NCI-H146 treated with DMSO at 0.1 percent for 48 hours (cell line): ENCODE measurements at regions not wholly inside any gene's neighbourhood (a gene's known extent, or its start where the extent isn't known, plus 50 kb on each side); places are given as distances from the start of the nearest gene placed in this dataset.

Experiments used
- DNase-seq: peaks from one replicate; lab custom pipeline; 2025; ENCODE audit not compliant: unreplicated experiment; lab: John Stamatoyannopoulos, UW

DNA sequence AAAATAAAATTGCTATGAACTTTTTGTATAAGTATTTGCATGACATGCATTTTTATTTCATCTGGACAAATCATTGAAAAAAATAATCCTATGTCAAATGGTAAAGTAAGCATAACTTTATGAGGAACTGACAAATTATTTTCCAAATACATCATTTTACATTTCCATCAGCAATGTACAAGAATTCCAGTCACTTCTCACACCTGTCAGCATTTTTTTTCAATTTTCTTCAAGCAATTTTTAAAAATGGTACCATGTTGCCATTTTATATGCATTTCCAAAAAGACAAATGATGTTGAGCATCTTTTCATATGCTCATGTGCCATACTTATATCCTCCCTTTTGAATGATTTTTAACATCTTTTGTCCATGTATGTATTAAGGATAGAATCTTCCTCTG, 961.7 kb upstream of the PIK3C3 start:
- no peak for DNase-seq

DNA sequence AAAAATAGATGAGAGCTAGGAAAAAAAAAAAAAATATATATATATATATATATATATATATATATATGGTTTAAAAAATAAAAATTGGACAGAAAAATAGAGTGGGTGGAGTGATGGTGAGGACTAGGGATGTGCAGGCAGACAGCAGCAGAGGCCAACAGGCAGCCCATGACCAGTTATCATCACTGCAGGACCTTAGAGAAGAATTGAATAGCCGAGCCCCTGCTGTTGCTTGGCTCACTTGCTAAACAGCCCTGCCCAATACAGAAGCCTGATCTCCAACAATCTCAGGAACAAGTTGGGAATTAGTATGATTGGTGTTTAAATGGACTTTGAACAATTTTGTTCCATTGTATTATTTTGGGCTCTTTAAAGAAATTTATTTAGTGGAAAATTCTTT, 967.5 kb upstream of the PIK3C3 start:
- peak; percentile 84 for DNase-seq

DNA sequence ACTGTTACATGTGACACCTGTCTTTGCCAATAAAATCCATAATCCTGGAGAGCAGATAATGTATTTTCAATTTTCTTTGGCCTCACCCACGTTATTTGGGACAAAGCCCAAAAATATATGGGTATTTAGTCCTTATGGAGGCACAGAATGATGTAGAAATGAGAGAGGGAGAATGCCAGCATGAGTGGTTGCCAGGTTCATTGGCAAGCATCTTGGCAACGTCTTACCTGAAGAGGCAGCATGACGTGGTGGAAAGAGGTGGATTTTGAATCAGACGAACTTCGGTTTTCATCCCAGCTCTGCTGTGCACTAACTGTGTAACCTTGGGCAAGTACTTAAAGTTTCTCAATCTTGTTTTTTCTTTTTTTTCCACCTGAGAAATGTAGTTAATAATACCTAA, 969.6 kb upstream of the PIK3C3 start:
- no peak for DNase-seq

DNA sequence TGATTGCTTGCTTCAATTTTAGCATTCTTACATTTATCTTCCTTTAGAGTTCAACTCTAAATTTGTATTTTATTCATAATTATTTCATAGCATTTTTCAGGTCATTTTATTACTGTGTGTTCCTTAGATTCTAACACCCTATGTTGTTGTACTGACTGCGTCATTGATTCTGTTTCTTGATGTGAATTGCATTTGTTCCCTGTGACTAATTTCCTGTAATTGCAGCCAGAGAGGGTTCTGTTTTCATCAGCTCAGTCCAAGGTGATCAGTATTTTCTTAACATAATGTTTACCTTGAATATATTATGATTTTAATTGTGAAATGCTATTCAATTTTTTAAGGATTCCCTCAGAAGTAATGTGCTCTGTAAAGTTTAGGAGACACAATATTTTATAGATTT, 970.2 kb upstream of the PIK3C3 start:
- DNase-seq: no peak

DNA sequence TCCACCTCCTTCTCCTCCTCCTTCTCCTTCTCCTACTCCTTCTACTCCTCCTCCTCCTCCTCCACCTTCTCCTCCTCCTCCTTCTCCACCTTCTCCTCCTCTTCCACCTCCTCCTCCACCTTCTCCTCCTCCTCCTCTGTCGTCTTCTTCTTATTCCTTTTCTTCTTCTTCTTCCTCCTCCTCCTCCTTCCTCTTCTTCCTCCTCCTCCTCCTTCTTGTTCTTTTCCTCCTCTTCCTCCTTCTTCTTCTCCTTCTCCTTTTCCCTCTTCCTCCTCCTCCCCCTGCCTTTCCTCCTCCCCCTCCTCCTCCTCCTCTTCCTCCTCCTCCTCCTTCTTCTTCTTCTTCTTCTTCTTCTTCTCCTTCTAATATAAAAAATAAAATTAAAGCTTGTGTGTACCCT, 971.2 kb upstream of the PIK3C3 start:
- DNase-seq: no peak

DNA sequence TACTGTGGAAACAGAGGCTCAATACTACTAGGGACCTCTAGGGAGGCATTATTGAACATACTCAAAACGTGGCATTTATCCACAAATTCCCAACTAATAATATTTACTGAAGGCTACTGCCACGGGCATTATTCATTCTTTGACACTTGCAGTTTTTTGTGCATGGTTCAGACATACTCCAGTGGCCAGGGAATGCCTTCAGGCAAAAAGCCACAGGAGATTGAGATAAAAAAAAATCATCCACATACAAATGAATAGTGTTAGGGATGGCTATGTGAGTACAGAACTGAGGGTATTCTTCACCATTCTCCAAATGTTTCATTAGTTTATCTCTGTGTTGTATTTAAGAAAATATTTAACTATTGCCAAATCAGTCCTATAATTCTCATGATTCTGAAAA, 974.9 kb upstream of the PIK3C3 start:
- peak; percentile 96 for DNase-seq

DNA sequence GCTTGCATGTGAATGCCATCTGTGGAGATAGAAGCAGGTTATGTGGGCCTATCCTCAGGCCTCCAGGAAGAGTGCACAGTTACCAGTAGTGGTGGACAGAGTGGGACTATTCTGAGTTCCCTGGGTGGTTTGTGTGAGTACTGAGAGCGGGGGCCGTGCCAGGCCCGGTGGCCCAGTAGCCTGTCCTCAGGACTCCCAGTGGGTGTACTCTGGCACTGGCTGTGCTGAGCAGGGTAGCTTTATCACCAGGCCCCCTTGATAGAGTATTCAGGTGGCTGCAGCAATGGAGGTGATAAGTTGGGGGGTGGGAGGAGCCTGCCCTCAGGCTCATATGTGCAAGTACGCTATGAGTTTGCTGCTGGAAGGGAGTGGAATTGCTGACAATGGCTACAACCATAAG, 979.0 kb upstream of the PIK3C3 start:
- DNase-seq: no peak

DNA sequence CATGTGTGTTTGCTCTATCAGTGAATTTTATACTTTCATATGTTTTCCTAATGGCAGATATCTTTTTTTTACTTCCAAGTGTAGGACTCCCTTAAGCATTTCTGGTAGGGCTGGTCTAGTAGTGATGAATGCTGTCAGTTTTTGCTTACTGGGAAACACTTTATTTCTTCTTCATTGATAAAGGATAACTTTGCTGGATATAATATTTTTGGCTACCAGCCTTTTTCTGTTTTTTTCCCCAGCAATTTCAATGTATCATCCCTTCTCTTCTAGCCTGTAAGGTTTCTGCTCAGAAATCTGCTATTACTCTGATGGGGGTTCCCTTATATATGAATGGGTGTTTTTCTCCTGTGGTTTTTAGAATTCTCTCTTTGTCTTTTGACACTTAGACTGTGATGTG, 980.6 kb upstream of the PIK3C3 start:
- no peak for DNase-seq

DNA sequence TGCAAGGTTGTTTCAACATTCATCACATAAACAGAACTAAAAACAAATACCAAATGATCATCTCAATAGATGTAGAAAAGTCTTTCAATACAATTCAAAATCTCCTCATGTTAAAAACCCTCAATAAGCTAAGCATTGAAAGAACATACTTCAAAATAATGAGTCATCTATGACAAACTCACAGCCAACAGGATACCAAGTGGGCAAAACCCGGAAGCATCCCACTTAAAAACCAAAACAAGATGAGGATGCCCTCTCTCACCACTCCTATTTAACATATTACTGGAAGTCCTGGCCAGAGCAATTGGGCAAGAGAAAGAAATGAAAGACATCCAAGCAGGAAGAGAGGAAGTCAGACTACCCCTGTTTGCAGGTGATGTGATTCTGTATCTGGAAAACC, 992.2 kb upstream of the PIK3C3 start:
- DNase-seq: no peak

DNA sequence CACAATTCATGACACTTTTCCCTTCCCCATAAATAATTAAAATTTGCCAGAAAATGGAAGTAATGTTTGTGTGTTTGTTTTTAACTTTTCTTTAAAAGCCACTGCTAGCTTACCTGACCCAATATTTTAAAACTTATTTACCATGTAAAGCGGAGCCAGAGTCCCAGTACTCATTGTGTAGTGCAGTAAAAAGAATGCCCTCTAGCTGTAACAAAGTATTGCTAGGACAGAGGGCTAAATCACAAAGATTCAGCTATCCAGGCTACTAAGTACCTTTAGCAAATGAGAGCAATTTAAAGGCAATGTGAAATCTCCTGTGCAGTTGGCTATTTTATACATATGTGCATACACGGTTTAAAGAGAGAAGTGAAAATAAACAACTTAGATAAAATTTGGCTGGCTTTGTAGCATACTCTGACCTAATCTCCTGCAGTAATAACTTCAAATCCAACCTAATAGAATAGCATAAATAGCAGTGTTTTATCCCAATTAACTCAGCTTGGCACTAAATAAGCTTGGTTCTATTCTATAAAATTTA, 997.4 kb upstream of the PIK3C3 start:
- DNase-seq: no peak

DNA sequence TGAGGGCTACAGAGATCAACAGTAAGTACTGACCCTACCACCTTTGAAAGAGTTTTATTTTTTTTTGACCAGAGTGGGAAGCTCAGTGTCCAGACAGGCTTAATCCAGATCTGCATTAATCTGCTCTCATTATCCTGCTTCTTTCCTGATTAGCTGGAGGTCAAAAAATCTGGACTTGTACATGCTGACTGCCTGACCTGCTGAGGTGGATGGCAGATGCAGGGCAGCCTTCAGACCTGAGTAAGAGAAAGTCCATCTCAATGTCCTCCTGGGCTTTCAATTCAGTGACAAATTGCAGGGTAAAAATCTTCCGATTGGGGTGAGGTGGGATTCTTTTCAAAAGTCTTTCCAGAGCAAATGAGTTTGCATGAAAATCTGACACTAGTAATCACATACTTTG, 998.8 kb upstream of the PIK3C3 start:
- DNase-seq: no peak

DNA sequence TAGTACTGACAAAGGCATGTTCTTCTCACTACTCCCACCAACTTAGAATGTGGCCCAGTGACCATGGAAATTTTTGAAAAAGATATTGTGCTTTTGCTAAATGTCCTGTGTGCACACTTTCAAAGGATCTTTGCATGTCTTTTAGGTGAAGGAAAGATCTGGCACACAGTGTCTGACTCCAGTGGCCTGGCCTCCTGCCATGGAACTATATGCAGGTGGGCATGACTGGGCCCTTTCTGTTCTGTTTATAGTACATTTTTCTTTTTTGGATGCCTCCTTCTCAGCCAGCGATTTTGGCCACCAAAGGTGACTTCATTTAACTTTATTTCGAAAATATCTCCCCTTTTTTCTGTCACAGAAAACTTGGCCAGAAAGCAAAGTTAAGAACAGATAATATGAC, 999.7 kb upstream of the PIK3C3 start:
- DNase-seq: no peak

DNA sequence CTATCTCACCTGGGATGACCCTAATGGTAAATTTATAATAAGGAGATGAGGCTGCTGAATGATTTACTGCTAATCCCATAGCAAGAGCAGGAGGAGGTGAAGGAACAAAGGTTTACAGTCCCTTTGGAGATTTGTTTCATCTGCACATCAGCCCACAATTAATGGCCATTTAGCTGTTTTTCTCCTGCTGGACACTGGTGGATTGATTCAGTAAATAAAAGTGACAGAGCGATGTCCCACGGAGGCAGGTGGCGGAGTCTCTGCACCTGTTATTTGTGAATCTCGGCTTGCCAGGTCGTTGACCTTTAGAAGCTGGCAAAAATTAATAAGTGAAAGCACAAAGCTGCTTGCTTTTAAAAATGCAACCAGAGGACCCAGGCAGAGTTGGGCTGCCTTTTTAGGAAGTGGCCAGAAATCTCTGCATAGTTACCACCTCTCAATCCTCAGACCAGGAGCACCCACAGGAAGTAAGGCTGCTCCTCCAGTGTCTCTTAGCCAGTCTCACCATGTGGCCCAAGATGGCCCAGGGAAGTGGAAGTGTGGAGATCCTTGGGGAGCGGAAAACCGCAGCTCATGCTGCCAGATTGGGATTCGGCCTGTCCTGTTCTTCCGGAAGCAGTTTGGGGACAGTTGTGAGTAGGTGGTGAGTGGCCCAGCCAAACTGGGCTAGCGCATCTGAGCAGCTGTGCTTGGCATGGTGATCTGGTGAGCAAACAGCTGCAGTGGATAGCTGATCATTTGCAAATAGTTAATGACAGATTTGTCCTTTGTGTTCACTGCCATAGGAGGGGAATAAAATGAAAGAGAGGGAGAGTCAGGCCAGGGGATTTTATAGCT, 1005.7 kb upstream of the PIK3C3 start:
- DNase-seq: peak; percentile 97

DNA sequence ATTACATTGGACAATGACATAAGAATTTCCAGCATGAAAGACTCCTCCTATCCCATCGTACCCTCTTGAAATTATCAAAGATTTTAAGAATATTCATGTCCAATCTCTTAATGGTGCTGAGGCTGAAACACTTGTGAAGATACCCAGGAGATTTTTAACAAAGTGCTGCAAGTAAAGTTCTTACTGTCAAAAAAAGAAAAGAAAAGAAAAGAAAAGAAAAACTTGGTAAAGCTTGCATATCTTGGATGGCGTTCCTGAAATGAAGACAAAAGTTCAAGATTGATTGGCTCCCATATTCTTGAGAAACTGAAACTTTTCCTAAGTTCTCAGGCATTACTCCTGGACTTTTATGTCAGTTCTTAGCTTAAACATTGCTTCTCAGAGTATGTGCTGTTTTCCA, 1010.5 kb upstream of the PIK3C3 start:
- DNase-seq: no peak

DNA sequence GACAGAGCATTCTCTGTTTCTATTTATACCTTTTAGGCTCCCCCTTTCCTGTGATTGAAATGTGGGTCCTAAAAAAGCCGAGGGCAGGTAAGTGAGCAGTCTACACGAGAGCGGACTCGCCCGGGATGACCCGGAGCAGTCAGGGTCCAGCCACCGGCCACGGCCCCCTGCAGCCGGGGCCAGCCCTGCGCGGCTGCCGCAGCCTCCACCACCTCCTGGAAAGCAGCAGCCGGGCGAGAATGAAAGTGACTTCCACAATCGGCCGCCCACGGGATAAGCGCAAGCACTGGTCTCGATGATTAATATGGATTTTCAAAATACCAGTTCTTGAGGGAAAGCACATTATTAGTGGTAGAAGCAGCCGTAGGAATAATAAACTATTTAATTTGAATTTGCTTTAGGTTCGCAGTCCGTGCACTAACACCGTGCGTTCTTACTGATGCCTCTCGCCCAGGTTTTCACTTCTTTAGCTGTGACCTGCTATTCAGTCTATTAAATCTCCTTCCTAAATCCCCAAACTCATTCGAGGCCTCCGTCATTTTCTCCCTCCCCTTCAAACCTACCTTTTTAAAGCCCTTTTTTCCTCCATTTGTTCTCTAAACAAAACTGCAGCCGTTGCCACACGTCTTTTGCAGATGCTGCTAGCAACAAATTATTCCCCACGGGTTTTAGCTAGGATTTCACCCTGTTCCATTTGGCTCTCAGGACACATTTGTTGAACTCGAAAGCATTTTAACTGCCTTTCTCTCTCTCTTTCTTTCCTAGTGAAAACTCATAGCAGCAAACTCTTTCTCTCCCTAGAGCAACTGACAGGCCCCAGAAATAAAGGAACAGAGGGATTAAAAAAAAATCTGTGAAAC, 1015.1 kb upstream of the PIK3C3 start:
- no peak for DNase-seq

DNA sequence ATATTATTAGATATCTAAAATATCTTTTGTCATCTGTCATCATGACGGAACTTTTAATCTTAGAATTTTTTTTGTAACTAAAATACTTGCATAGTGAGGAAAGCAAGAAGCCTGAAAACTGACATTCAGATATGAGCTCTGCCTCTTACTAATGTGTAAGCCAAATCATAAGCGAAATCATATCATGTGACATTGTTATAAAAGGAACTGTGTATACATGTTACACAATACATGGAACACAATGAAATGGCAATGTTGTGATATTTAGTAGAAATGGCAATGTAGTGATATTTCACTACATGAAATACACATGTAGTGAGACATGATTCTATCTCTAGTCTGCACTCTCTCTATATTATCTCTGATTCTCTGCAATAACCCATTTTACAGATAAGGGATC, 1016.4 kb upstream of the PIK3C3 start:
- DNase-seq: no peak

DNA sequence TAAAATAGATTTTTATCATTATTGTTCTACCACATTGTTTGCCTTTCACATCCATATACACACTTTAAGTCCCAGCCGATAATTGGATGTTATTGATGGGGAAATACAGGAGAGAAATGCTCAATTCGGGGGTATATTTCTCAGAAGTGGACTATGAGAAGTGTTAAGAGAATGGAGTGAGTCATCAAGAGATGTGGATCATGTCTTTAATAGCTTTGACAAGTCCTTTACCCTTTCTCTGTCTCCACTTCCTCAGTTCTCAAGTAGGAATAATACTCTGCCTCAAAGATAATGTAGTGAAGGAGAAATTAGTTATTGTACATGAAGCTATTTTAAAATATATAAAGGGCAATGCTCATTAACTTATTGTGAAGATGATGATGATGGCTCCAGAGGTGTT, 1017.6 kb upstream of the PIK3C3 start:
- no peak for DNase-seq

DNA sequence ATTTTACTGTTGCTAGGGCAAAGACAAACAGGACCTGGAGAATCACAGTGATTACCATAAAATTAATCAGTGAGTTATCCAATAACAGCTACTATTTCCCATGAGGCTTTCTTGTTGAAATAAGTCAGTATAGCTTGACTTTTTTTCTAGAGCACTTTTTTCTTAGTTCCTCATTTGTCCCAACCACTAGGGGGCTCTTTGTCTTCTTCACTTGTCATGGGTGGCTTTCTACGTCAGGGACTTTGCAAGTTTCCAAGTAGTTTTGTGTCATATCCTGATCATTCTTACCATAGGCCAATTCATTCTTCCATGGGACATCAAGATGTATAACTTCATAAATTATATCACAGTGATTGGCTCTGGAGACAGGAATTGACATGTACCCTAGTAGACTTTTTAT, 1019.6 kb upstream of the PIK3C3 start:
- DNase-seq: no peak

DNA sequence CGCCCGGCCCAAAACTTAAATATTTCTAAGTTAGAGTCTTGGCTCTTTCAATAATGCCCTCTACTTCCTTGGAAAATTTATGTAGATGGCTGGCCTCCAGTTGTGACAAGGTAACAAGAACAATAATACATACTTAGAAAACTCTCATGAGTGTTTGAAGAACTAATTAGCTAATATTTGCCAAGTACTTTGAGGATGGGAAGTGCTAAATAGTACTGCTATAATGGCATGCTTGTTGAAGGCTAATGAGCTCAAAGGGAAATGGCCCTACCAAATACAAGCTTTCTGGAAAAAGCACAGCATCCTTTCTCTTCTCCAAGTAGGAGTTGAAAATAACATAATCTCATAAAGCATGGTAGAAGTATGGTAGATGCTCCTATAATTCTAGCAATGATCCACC, 1022.2 kb upstream of the PIK3C3 start:
- DNase-seq: no peak

DNA sequence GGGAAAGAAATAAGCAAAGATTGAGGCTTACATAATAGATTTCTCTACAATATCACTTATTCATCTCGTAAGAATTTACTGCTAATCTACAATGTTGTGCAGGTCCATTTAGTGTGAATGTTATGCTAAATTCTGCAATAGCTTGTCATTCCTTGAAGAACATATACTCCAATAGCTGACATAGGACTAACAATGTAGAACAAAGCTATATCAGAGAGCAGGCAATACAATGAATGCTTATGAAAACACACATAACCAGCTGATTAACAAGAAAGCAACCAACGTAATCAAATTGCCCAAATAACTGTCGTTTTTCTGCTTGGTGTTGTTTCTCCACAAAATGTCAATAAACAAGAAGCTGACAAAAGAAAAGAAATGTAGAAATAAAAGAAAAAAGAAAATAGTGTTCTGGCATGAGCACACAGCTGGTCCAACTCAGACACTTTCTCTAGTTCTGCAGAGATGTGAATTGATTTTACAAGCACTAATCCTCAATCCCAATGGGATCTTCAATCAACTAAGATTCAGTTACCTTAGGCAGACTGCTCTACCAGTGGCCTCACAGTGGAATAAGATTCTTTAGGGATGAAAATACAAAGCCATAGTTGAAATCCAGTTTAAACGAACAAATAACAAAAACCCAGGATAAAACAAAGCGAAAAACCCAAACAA, 1024.7 kb upstream of the PIK3C3 start:
- DNase-seq: no peak

DNA sequence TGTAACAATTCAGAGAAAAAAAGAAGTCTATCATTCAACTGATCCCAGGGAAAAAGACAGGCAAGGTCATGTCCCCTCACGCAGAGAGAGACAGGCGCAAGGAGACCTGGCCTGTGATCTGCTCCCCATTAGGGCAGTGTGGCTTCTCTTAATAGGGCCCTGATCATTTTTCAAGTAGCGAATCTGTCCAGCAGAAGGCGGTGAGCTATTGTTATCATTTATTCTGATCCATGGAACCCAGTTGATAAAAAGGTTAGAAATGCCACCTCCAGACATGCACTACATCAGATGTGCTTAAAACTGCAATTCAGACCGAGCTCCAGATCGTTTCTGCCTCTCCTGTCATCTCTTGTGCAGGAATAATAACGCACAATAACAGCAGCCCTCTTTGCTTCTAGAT, 1025.6 kb upstream of the PIK3C3 start:
- DNase-seq: no peak

DNA sequence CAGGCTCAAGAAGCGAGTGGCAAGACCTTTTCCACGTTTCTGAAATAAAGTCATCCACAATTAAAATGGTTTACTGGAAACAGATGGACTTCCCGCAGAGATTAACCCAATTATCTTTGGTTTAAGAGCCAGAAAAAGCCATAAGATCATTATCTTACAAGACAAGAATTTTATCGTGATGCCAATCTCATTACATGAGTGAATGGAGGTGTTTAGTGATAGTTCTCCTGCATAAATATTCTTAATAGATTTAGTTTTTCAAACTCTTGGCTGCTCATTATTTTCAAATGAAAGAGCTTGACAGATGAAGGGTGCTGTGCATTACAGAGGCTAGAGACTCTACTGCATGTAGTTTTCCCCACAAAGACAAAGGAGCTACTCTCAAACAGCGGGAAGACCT, 1028.4 kb upstream of the PIK3C3 start:
- no peak for DNase-seq
